Panc1 (cell line): ENCODE measurements at regions not wholly inside any gene's neighbourhood (a gene's known extent, or its start where the extent isn't known, plus 50 kb on each side); places are given as distances from the start of the nearest gene placed in this dataset.

Experiments
- CTCF ChIP-seq: fragments of 450-650 bp; IDR thresholded peaks from 2 replicates; pipeline ENCODE4 v1.5.1; 2017; ENCODE audit warnings: mild to moderate bottlenecking
- REST ChIP-seq, 2 experiments: IDR thresholded peaks; 2 replicates each; pipeline ENCODE4 v1.6.1; 2011 to 2012; ENCODE audit warnings: low read depth in 2 of 2, control low read depth in 1 of 2, low read length in 1 of 2, mild to moderate bottlenecking in 1 of 2, moderate library complexity in 1 of 2; ENCODE audit not compliant: insufficient read depth in 1 of 2

- peak; percentile 72 for TF ChIP-seq CTCF
- no peak for TF ChIP-seq REST (IDR thresholded peaks at IDR 0.05; ENCODE audit: insufficient read depth in 1 of 2, low read depth in 2 of 2, low read length in 1 of 2)
These were observed 432.7 kb upstream of the ASIC2 start for GRCh38 chr17:33725675-33726271.
